ENCODE measurements at regions not wholly inside any gene's neighbourhood (a gene's known extent, or its start where the extent isn't known, plus 50 kb on each side); places are given as distances from the start of the nearest gene placed in this dataset.

DNA sequence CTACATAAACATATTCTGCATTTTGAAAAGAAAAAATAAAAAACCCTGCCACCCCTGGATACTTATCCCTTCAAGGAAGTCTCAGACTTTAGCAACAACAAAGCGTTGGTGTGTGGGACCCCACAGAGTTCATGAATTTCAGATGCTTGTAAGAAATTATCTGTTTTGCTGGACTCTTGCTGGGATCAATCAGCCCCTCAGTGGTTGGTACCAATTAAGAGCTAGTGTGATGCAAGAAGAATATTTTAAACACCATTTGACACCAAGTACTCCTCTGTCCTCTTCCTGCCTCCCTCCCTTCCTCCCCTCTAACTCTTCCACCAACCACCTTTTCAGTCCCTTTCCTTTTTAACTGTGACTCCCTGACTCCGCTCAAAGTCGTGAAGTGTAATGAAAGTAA lies 51.5 kb downstream of the SST start:
- no peak for DNase-seq

DNA sequence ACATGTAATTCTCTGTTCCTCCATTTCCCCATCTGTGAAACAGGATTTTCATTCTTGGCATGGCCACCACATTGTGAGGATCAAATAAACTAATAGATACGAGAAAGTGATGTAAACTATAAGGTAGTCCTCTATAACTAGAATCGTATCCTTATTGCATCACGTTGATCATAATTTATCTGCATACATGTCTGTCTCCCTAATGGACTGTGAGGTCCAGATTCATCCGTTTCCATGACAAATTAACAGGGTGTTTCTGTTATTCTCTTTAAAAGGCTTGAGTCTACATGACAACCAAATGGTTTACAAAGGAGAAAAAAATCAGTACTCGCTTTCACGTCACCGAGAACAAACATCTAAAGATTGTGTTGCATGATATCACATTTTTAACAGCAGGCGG lies 53.0 kb downstream of the SST start:
- DNase-seq, result no peak

DNA sequence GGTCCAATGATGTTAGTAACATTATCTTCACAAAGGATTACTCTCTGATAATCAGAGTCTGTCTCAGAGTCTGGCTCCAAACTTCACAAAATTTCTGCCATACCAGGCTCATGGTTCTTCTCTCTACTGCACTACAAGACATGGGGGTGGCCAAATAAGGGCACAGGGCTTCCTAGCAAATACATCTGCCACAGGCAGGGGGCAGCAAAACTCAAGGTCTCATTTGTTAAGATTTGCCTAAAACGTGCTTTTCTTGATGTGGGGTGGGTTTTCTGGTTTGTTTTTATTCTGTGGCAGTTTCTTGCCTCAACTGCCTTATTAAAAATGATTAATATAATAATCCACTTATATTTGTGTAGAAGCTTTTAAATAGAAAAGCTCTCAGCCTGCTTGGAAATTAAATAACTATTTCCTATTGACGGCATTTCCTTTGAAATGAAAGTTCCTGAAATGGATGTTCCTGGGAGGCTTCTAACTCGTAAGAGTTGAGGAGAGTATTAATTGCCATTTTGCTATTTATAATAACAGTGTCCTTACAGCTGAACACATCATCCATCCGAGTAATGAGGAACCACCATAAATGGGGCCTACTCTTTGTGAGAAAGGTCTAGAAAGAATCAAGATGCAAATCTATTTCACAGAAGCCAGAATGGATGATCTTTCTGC lies 53.8 kb downstream of the SST start:
- peak in 13 of 58 donors; percentile 0 to 20 (median 4) for DNase-seq

DNA sequence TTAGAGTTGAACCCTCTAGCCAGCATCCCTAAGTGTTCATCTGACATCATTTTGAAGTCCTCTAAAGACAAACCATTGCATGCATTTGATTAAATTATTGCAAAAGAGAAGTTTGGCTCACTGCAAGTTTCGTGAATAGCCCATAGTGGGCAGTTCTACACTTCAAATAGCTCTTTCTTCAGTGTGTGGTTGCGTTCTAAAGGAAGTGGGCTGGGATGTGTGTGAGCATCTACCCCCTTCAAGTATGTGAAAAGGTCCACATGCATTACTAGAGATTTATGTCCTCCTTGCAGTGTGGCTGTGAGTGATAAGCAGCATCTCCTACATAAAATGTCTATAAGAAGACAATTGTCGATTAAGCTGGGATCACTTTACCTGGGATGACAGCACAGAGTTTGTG lies 54.6 kb downstream of the SST start:
- no peak for DNase-seq

DNA sequence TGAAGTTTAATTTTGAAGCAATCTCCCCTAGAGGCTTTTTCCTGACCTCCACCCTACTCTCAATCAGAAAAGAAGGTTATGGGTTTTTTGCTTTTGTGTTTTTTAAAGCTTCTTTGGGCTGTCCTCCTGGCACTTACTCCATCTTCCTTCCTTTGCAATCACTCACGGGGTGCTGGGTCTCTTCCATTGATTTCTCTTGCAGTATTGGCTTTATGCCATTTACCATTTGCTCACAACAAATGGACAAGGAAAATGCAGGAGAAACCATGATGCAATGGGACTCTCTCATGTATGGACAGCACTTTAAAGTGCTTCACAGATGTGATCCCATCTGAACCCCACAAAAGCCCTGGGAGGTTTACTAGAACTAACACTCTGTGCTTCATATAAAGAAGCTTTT lies 57.5 kb downstream of the SST start:
- no peak for DNase-seq

DNA sequence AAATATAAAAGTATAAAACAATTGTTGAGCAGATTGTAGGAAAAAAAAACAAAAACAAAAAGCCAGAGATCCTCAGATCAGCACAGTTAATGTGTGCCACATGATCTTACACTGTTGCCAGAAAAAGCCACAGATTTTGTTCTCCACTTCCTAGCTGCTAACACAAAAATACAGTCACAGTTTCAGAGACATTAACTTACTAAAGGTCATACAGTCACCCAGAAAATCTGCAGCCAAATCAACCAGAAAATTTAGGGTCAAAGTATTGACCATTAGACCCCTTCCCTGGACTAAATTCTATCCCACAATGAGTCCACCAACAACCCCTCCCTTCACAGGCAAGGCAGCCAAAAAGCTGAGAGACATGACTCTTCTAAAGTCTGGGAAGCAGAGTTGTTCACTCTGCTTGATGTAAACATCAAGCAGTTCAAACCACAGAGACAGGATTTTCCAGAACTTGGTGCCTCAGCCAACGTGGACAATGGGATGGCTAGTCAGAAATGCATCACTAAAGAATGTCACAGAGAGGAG lies 59.1 kb downstream of the SST start:
- no peak for DNase-seq

DNA sequence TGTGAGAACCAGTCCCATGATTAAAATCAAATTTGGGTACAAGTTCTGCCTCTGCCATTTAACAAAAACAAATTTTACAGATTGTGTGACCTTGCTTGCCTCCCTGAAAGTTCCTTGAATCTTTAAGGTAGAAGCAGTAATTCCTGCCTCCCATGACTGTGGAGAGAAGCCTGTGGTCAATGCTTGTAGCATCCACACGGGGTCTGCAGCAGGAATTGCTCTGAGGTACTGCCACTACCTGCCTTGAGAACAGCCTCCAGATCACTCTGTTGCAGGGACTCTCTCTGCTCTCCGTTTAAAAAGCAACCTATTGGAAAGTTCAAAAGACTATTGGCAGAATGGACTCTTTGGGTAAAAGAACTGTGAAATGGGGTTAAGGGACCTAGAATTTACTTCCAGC lies 75.9 kb downstream of the SST start:
- no peak for DNase-seq

DNA sequence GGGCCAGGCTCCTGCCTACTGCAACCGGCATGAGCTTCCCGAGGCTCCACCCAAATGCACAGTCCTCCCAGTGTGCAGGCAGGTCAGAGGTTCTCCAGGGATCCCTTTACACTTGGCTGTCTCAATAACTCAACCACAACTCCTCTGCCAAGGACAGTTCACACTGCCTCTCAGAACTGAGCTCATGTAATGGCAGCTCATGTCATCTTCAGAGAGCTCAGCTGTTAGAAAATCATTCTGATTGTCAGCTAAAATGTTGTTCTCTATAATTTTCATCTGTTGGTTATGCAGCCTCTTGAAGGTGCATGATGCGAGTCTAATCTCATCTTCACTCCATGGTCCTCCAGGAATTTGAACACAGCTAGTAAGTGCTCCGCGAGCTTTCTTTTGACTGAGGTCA lies 76.7 kb downstream of the SST start:
- no peak for DNase-seq

DNA sequence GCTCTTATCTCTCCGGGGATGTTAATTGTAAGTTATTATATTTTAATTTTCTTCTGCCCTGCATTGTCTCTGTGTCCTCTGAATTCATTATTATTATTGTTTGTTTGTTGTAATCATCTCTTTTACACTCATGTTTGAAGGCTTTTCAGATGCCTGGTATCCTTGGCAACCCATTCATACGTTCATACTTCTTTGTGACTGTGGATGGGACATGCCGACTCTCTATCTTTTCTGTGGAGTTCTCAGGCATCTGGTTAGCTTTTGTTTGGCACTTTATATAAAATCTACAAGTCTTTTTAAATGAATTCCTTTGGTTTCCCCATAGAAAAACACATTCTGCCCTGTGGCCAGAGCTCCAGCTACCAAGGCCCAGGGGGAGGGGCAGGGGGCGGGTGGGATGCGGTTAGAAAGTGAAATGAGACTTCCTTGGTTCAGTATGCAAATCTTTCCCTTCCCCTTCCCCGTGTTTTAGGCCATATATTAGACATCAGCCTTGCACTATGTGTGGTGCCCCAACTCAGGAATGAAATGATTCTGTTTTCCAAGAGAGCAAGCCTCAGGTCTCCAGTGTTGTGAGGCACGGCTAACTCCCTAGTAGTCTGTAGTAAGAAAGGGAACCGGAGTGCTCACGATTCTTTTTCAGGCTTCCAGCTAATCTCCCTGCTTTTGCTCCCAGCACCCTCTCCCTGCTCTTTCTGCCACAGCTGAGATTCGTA lies 79.2 kb downstream of the SST start:
- no peak for DNase-seq

DNA sequence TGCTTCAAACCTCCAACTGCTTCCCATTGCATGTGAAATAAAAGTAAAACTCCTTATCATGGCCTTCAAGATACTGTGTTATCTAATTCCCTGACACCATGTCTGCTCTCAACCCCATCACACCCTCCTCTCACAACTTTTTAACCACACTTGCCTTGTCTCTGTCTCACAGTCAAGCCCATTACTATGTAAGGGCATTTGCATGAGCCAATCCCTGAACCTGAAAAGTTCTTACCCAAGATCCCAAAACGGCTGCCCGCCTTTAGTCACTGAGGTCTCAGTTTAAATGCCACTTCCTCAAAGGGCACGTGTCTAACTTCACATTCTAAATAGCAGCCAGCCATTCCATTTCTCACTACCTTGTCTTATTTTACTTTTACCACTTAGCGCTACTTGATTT lies 83.1 kb downstream of the SST start:
- no peak for DNase-seq

DNA sequence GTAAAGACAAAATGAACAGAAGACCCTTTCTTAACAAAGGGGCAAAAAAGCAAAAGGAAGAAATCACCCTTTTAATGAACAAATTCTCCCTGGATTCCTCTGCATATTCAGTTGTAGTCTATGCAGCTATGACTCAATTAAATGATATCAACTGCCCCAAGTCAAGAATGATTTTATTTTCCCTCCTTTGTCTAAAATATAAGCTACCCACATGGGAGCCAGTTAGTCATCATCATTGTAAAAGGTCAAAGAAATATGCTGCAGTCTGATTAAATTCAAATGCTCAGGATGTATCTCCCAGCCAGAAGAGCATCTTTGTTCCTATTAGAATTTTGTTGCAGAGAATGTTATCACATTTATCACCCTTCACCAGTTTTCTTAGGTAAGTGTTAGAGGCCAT lies 84.0 kb downstream of the SST start:
- no peak for DNase-seq

DNA sequence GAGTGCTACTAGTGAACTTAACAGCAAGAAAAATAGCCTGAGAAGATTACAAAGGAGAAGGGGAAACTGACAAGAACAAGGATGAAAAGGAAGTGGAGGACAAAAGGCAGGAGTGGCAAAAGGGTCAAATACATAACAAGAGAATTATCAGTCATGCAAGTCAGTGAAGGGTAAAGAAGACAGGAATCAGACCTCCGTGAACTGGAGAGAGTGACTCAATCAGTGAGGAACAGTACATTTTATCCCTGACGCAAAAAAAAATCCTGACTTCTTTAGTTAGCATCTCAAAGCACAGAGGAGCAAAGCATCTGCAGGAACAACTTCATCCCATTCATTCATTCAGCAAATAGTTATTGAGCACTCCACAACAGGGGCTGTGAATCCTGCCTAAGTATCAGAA lies 97.8 kb downstream of the SST start:
- DNase-seq, result no peak

DNA sequence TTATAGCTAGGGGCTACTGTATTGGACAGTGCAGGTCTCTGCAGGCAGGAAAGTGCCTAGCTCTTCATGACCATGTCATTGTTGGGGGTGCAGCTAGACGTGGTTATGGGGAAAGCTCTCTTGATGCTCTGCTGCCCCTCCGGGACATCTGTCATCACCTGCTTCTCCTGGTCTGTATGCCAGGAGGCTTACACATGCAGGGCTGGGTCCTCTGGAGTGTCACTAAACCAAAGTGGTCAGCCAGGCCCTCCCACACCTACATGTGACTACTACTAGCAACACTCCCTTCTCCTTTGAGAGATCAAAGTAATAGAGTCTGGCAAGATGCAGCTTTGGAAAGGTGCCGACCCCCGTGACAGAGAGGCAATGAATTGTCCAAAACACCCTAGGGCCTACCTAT lies 98.5 kb downstream of the SST start:
- DNase-seq, result no peak

DNA sequence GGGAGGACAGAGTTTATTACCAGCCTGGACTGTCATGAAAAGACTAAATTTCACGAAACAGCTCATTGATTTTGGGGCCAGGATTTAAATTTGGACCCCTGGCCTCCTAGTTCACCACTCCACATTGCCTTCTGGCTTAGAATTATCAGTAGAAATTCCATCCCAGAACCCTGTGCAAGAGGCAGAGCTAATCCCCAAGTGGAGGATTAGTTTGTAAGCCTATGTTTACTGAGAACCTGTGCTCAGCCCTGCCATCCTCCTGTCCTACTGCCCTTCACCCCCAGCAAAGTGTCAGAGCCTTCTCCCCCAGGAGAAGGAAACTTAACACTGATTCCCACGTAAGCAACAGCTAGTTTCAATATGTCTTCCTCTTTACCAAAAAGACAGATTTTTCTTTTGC lies 99.4 kb downstream of the SST start:
- no peak for DNase-seq

DNA sequence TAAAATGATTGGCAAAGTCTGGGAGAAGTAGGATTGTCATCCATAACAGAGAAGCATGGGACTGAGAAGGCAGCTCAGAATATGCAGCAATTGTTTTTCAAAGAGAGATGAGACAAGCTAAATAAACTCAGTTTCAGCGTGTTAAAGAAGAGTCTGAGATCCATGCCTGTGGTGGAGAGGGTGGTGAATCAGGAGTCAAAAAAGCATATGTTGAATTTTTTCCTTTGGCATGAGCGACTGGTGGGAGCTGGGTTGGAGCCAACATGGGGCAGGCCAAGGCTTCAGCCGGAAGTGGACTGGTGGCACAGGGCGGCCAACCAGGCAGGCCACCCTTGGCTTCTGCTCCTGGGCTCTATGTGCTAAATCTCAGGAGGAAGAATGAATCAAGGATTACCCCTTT lies 102.0 kb downstream of the SST start:
- DNase-seq, result no peak

DNA sequence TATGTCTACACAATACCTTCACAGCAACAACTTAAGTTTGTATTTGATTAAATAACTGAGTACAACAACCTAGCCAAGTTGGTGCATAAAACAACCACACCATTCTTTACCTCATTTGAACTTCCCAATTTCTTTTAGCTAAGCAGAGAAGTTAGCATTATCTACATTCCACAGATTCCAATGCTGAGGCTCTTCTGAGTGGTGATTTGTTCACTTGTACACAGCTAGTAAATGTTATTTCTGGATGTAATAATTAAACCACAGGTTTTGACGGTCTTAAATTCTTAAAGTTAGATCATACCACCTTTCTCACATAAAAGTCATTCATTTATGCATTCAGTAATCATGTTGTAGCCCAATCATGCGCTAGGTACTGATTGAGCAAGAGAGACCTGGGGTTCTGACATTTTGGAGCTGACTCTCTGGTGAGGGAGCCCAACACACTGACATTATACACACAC lies 102.5 kb downstream of the SST start:
- no peak for DNase-seq

DNA sequence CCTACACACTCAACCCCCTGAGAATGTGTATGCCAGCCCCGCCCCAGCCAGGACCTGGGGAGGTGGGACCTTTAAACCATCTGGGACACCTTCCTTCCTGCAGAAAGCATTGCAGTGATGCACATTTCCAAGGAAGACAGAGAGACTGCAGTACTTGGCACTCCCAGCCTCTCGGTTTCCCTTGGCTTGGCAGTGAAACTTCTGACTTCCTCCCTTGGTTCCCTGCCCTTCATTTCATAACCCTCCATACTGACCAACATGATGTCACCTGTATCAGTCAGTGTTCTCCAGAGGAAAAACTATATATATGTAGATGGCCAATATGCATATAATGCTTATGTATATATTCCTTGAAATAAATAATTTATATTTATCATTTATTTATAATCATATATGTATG lies 103.2 kb downstream of the SST start:
- DNase-seq, result no peak

DNA sequence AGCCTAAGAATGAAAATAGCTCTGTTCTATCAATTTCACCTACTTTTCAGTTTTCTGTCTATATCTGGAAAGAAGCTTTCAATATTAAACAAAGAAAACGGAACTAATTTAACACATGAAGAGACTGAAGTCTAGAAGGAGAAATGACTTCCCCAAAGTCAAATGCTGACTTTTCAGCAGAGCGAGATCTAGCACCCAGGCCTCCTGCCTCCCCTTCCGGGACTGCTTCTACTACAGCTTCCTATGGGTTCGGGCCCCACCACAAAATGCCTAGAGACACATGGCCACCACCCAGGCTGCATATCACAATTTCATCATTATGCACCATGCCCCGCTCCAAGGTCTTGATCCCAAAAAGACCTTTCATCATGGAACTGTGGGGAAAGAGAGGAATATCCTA lies 104.5 kb downstream of the SST start:
- no peak for DNase-seq

DNA sequence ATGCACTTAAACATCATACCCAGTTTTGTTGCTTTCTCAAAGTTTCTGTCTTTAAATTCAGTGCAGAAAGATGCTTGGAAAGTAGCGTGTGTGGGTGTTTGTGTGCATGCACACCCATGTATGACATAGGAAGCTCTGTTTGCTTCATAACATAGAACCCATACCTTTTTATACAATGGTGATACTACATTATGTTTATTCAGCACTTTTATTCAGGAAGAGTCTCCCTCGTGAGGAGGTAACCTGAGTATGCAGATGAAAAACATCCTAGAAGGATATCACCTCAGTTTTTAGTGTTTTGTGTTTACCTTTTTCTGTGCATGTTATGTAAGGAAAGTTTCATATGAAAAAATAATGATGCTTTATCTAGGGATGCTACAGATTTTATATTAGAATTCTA lies 111.2 kb downstream of the SST start:
- no peak for DNase-seq

DNA sequence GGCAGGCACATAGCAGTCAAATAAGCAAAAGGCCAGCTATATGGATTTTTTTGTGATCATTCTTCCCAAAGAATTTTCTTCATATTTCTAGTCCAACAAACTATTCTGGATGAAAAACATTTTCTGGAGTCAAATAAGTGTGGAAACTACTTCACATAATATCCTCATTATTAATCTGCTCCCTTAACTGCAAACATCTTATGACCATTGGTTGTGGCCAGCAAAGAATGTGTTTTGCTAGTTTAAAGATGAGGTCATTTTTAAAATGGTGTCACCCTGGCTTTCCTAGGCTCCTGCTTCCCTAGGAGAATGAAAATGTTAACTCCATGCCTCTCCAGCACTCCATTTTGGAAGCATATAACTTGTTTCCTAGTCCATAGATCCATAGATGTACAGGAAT lies 118.8 kb downstream of the SST start:
- DNase-seq, result no peak

DNA sequence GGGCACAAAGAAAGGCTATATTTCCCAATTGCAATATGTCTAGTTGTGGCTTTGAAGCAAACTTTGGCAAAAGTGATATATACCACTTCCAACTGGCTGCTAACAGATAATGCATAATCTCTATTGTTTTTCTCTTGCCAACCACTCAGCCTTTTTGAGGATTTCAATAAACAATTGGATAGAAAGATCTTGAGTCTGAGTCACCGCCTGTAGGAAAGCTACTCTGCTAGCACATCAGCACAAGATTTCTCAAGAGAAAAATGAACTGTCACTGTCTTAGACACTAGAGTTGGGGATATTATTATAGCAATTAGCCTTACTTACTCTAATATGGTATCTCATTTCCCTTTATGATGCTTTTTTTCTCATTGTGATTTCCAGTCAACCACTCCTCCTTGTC lies 119.7 kb downstream of the SST start:
- DNase-seq, result no peak

DNA sequence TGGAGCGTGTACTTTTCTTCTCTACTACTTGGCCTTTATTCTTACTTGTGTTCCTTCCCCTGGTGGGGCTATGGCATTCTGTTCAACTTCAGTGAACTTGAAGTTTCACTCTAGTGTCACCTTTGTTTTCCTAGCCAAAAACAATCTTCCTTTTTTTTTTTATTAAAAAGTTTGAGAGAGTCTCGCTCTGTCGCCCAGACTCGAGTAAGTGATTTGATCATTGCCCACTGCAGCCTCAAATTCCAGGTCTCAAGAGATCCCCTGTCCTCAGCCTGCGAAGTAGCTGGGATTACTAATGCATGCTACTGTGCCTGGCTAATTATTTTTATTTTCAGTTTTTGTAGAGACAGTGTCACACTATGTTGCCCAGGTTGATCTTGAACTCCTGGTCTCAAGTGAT lies 124.8 kb downstream of the SST start:
- no peak for DNase-seq

DNA sequence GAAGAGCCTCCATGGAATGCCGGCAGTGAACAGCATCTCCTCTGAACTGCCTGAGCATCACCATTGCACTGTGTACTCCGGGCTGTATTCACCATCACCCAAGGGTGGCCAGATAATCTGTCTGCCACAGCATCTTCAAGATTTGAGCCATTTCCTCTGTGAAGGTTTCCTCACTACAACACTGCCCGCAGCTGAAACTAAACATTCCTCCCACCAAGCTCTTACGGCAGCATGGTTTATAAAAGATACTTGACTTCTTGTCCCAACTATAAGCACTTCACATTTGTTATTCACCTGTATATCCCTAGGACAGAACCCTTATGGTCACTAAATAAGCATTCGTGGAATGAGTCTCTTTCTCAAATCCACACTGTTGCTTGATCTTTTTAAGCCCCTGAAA lies 125.9 kb downstream of the SST start:
- DNase-seq, result no peak
